HEK293 (cell line): ENCODE measurements at regions not wholly inside any gene's neighbourhood (a gene's known extent, or its start where the extent isn't known, plus 50 kb on each side); places are given as distances from the start of the nearest gene placed in this dataset.

Source experiments
- CTCF ChIA-PET: fragments of 350-600 bp; formaldehyde crosslinking; extraction: SDS; loops from one replicate; lab custom pipeline; 2021; ENCODE audit warnings: antibody characterized with exemption; lab: Yijun Ruan, JAX
- POLR2A ChIA-PET: fragments of 300-600 bp; formaldehyde crosslinking; extraction: SDS; loops from one replicate; lab custom pipeline; 2020; ENCODE audit warnings: antibody characterized with exemption, inconsistent platforms; lab: Yijun Ruan, JAX
- H3K27ac ChIP-seq: fragments of 200-500 bp; sonication (Bioruptor generic); 2 replicates; pipeline ENCODE4 v1.5.1; 2014; ENCODE audit warnings: low read depth, low read length, control low read depth, inconsistent platforms; ENCODE audit errors: extremely low read depth
- H3K36me3 ChIP-seq, 2 experiments: fragments of 200-500 bp in 1 of 2; sonication (Bioruptor generic) in 1 of 2; 1 replicate in 1 of 2; 2 replicates in 1 of 2; pipeline ENCODE4 v1.5.1; 2014 to 2017; ENCODE audit warnings: inconsistent platforms in 2 of 2, low read length in 2 of 2; ENCODE audit not compliant: control insufficient read depth in 2 of 2, insufficient read depth in 1 of 2
- H3K4me1 ChIP-seq: fragments of 200-500 bp; sonication (Bioruptor generic); 2 replicates; pipeline ENCODE4 v1.5.1; 2014; ENCODE audit warnings: mild to moderate bottlenecking, low read length, inconsistent platforms; ENCODE audit not compliant: control insufficient read depth, insufficient read depth
- H3K4me3 ChIP-seq: 2 replicates; pipeline ENCODE4 v1.5.1; 2011; ENCODE audit warnings: low read depth, mild to moderate bottlenecking, control low read depth, low read length, moderate library complexity
- H3K9me3 ChIP-seq: fragments of 200-500 bp; sonication (Bioruptor generic); 2 replicates; pipeline ENCODE4 v1.5.1; 2014; ENCODE audit warnings: low read depth, low read length, inconsistent platforms; ENCODE audit not compliant: control insufficient read depth, insufficient read depth
- IKZF3 ChIP-seq: fragments of 450-650 bp; IDR thresholded peaks from 2 replicates; pipeline ENCODE4 v1.5.0; 2018; ENCODE audit warnings: missing biosample characterization, mild to moderate bottlenecking, missing genetic modification characterization, moderate library complexity
- SETDB1 ChIP-seq: IDR thresholded peaks from one replicate; pipeline ENCODE4 v1.6.1; 2017; ENCODE audit warnings: mild to moderate bottlenecking, low read length, moderate library complexity, mixed read lengths; ENCODE audit not compliant: insufficient read length
- ZBTB48 ChIP-seq: fragments of 450-650 bp; formaldehyde crosslinking; IDR thresholded peaks from 2 replicates; pipeline ENCODE4 v1.5.1; 2016; ENCODE audit warnings: missing biosample characterization, missing genetic modification characterization
- ZNF140 ChIP-seq: fragments of 450-650 bp; formaldehyde crosslinking; IDR thresholded peaks from 2 replicates; pipeline ENCODE4 v1.5.1; 2016; ENCODE audit warnings: missing biosample characterization, missing genetic modification characterization
- ZNF146 ChIP-seq: fragments of 450-650 bp; formaldehyde crosslinking; IDR thresholded peaks from 2 replicates; pipeline ENCODE4 v1.5.1; 2016; ENCODE audit warnings: missing biosample characterization, missing genetic modification characterization
- ZNF157 ChIP-seq: fragments of 450-650 bp; formaldehyde crosslinking; IDR thresholded peaks from 2 replicates; pipeline ENCODE4 v1.5.1; 2016; ENCODE audit warnings: missing biosample characterization, missing genetic modification characterization
- ZNF16 ChIP-seq: fragments of 450-650 bp; formaldehyde crosslinking; IDR thresholded peaks from 2 replicates; pipeline ENCODE4 v1.5.1; 2016; ENCODE audit warnings: low read depth, missing biosample characterization, missing genetic modification characterization
- ZNF2 ChIP-seq: fragments of 450-650 bp; formaldehyde crosslinking; IDR thresholded peaks from 2 replicates; pipeline ENCODE4 v1.5.1; 2016; ENCODE audit warnings: missing biosample characterization, missing genetic modification characterization
- ZNF24 ChIP-seq: fragments of 450-650 bp; formaldehyde crosslinking; IDR thresholded peaks from 2 replicates; pipeline ENCODE4 v1.5.1; 2016; ENCODE audit warnings: missing biosample characterization, missing genetic modification characterization
- ZNF274 ChIP-seq, 2 experiments: fragments of 200-500 bp in 1 of 2; fragments of 450-650 bp in 1 of 2; sonication (Bioruptor generic) in 1 of 2; formaldehyde crosslinking in 1 of 2; IDR thresholded peaks; 2 replicates each; pipeline versions ENCODE4 v1.5.1 to v1.6.1; 2014 to 2016; ENCODE audit warnings: borderline replicate concordance in 1 of 2, inconsistent platforms in 1 of 2, low read length in 1 of 2, missing biosample characterization in 1 of 2, missing genetic modification characterization in 1 of 2
- ZNF473 ChIP-seq: fragments of 450-650 bp; formaldehyde crosslinking; IDR thresholded peaks from 2 replicates; pipeline ENCODE4 v1.5.1; 2017; ENCODE audit warnings: missing biosample characterization, missing genetic modification characterization
- ZNF501 ChIP-seq: fragments of 450-650 bp; formaldehyde crosslinking; IDR thresholded peaks from 2 replicates; pipeline ENCODE4 v1.5.1; 2016; ENCODE audit warnings: missing biosample characterization, missing genetic modification characterization
- ZNF548 ChIP-seq: fragments of 450-650 bp; formaldehyde crosslinking; IDR thresholded peaks from 2 replicates; pipeline ENCODE4 v1.5.1; 2016; ENCODE audit warnings: missing biosample characterization, missing genetic modification characterization
- TF ChIP-seq, protein P1 (sequence below): fragments of 450-650 bp; formaldehyde crosslinking; IDR thresholded peaks from 2 replicates; pipeline ENCODE4 v1.5.1; 2016; ENCODE audit warnings: missing biosample characterization, missing genetic modification characterization
- TF ChIP-seq, protein P2 (sequence below): fragments of 450-650 bp; formaldehyde crosslinking; IDR thresholded peaks from 2 replicates; pipeline ENCODE4 v1.5.1; 2016; ENCODE audit warnings: missing biosample characterization, missing genetic modification characterization
- TF ChIP-seq, protein P3 (sequence below): fragments of 450-650 bp; formaldehyde crosslinking; IDR thresholded peaks from 2 replicates; pipeline ENCODE4 v1.5.1; 2016; ENCODE audit warnings: missing biosample characterization, missing genetic modification characterization, low read depth
- TF ChIP-seq, protein P4 (sequence below): fragments of 450-650 bp; formaldehyde crosslinking; IDR thresholded peaks from 2 replicates; pipeline ENCODE4 v1.5.1; 2017; ENCODE audit warnings: missing biosample characterization, missing genetic modification characterization
- TF ChIP-seq, protein P5 (sequence below): IDR thresholded peaks from 2 replicates; pipeline ENCODE4 v1.6.1; 2011; ENCODE audit warnings: mild to moderate bottlenecking, low read depth, low read length, borderline replicate concordance
- TF ChIP-seq, protein P6 (sequence below): fragments of 450-650 bp; formaldehyde crosslinking; IDR thresholded peaks from 2 replicates; pipeline ENCODE4 v1.5.1; 2016; ENCODE audit warnings: missing biosample characterization, missing genetic modification characterization
- TF ChIP-seq, protein P7 (sequence below): fragments of 450-650 bp; formaldehyde crosslinking; IDR thresholded peaks from 2 replicates; pipeline ENCODE4 v1.5.1; 2016; ENCODE audit warnings: missing biosample characterization, missing genetic modification characterization

DNA sequence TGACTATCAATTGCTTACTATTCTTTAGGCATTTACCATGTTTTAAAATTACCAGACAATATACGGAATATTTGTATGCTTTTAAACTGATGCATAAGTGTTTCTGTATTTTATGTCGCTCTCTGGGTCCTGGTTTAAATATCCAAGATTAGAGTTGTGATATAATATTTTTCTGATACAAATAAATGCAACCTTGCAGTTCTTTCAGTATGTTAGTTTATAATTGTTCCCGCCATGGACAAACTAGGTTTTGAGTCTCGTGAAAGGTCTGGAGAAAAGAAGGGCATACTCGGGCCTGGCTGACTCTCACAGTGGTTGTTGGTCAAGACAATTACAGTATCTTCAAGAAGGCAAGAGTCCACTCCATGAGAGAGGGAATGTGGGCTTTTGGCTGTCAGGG lies 72.6 kb upstream of the AJAP1 start (continued):
- TF ChIP-seq ZNF548 (no peak), ZNF16 (tag by site-specific recombination) (no peak)
- TF ChIP-seq, protein P1, sequence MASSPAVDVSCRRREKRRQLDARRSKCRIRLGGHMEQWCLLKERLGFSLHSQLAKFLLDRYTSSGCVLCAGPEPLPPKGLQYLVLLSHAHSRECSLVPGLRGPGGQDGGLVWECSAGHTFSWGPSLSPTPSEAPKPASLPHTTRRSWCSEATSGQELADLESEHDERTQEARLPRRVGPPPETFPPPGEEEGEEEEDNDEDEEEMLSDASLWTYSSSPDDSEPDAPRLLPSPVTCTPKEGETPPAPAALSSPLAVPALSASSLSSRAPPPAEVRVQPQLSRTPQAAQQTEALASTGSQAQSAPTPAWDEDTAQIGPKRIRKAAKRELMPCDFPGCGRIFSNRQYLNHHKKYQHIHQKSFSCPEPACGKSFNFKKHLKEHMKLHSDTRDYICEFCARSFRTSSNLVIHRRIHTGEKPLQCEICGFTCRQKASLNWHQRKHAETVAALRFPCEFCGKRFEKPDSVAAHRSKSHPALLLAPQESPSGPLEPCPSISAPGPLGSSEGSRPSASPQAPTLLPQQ (tag by site-specific recombination): no peak
- TF ChIP-seq, protein P2, sequence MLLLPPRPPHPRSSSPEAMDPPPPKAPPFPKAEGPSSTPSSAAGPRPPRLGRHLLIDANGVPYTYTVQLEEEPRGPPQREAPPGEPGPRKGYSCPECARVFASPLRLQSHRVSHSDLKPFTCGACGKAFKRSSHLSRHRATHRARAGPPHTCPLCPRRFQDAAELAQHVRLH (tag by site-specific recombination): no peak
- TF ChIP-seq, all 188 proteins: peak for 0

DNA sequence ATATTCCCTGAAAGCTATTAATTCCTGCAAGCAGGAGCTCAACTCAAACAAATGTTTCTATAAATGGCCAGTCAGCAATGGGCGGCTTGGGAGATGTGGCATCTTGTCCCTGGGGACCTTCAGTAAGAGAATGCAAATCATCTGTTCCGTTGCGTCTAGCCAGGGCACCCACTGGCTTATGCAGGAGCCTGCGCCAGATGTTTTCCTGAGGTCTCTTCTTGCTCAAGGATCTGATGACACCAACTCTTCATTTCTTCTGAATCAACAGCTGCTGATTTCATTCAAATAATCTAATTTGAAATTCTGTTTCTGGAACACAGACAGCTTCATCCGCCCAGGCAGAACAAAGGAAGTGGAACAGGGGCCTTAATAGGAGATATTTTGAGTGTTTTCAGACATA lies 70.0 kb upstream of the AJAP1 start:
- POLR2A ChIA-PET: no interaction called here
- TF ChIP-seq ZNF2: no peak
- TF ChIP-seq ZBTB48 (tag by site-specific recombination): no peak
- TF ChIP-seq, protein P1 (tag by site-specific recombination): no peak
- no peak for TF ChIP-seq ZNF24 (tag by site-specific recombination)
- TF ChIP-seq ZNF146: no peak
- no peak for TF ChIP-seq ZNF16 (tag by site-specific recombination)
- no peak for TF ChIP-seq ZNF473
- no peak for TF ChIP-seq ZNF501 (tag by site-specific recombination)
- TF ChIP-seq, protein P3, sequence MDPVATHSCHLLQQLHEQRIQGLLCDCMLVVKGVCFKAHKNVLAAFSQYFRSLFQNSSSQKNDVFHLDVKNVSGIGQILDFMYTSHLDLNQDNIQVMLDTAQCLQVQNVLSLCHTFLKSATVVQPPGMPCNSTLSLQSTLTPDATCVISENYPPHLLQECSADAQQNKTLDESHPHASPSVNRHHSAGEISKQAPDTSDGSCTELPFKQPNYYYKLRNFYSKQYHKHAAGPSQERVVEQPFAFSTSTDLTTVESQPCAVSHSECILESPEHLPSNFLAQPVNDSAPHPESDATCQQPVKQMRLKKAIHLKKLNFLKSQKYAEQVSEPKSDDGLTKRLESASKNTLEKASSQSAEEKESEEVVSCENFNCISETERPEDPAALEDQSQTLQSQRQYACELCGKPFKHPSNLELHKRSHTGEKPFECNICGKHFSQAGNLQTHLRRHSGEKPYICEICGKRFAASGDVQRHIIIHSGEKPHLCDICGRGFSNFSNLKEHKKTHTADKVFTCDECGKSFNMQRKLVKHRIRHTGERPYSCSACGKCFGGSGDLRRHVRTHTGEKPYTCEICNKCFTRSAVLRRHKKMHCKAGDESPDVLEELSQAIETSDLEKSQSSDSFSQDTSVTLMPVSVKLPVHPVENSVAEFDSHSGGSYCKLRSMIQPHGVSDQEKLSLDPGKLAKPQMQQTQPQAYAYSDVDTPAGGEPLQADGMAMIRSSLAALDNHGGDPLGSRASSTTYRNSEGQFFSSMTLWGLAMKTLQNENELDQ: no peak
- TF ChIP-seq, protein P4, sequence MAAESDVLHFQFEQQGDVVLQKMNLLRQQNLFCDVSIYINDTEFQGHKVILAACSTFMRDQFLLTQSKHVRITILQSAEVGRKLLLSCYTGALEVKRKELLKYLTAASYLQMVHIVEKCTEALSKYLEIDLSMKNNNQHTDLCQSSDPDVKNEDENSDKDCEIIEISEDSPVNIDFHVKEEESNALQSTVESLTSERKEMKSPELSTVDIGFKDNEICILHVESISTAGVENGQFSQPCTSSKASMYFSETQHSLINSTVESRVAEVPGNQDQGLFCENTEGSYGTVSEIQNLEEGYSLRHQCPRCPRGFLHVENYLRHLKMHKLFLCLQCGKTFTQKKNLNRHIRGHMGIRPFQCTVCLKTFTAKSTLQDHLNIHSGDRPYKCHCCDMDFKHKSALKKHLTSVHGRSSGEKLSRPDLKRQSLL (tag by site-specific recombination): no peak
- no peak for TF ChIP-seq ZNF157 (tag by site-specific recombination)
- TF ChIP-seq ZNF274 (IDR thresholded peaks at IDR 0.05; ENCODE audit: low read length): no peak
- no peak for TF ChIP-seq ZNF274 (tag by site-specific recombination; IDR thresholded peaks at IDR 0.05; ENCODE audit: borderline replicate concordance)
- TF ChIP-seq, protein P5, sequence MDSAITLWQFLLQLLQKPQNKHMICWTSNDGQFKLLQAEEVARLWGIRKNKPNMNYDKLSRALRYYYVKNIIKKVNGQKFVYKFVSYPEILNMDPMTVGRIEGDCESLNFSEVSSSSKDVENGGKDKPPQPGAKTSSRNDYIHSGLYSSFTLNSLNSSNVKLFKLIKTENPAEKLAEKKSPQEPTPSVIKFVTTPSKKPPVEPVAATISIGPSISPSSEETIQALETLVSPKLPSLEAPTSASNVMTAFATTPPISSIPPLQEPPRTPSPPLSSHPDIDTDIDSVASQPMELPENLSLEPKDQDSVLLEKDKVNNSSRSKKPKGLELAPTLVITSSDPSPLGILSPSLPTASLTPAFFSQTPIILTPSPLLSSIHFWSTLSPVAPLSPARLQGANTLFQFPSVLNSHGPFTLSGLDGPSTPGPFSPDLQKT: no peak
- TF ChIP-seq, all 188 proteins: peak for 0
- no peaks in the 10 kb centered on the region for H3K4me1 ChIP-seq
- CTCF ChIA-PET: interaction anchor here (1.7 to 2.3 kb wide), 2 partner anchors 9 to 66 kb away, joined by 3 to 6 read pairs; no protein-coding TSS in a partner anchor
- H3K4me3 ChIP-seq: no peak overlapping the region
- no peaks in the 10 kb centered on the region for H3K9me3 ChIP-seq
- no peak overlapping the region for H3K27ac ChIP-seq
- H3K36me3 ChIP-seq: no peaks in the 10 kb centered on the region

DNA sequence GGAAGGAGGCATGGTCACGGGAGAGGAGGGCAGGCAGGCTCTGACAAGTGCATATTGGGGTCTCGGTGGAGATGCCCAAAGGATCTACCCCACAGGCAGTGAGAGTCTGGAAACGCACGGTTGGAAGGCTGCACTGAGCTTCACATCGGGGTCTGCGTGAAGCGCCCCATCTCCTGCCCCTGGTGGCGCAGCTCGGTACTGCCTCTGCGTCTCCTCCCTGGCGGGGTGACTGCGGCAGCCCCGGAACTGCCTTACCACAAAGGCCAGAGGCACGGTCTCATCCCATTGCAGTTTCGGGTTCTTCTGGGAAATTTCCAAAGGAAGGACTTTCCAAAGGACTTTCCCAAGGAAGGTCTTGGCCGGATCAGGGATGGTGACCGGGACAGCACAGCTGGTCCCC lies 69.2 kb upstream of the AJAP1 start:
- Histone ChIP-seq H3K27ac (no peak overlapping the region), H3K36me3 (no peaks in the 10 kb centered on the region), H3K4me3 (no peak overlapping the region), H3K4me1 (no peaks in the 10 kb centered on the region), H3K9me3 (no peaks in the 10 kb centered on the region)
- CTCF ChIA-PET: interaction anchor here (0.6 to 2.3 kb wide), 5 partner anchors 10 to 184 kb away, joined by 3 to 6 read pairs (median 4); no protein-coding TSS in a partner anchor
- POLR2A ChIA-PET: no interaction called here
- TF ChIP-seq, protein P6, sequence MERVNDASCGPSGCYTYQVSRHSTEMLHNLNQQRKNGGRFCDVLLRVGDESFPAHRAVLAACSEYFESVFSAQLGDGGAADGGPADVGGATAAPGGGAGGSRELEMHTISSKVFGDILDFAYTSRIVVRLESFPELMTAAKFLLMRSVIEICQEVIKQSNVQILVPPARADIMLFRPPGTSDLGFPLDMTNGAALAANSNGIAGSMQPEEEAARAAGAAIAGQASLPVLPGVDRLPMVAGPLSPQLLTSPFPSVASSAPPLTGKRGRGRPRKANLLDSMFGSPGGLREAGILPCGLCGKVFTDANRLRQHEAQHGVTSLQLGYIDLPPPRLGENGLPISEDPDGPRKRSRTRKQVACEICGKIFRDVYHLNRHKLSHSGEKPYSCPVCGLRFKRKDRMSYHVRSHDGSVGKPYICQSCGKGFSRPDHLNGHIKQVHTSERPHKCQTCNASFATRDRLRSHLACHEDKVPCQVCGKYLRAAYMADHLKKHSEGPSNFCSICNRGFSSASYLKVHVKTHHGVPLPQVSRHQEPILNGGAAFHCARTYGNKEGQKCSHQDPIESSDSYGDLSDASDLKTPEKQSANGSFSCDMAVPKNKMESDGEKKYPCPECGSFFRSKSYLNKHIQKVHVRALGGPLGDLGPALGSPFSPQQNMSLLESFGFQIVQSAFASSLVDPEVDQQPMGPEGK (tag by site-specific recombination): no peak
- TF ChIP-seq, protein P7, sequence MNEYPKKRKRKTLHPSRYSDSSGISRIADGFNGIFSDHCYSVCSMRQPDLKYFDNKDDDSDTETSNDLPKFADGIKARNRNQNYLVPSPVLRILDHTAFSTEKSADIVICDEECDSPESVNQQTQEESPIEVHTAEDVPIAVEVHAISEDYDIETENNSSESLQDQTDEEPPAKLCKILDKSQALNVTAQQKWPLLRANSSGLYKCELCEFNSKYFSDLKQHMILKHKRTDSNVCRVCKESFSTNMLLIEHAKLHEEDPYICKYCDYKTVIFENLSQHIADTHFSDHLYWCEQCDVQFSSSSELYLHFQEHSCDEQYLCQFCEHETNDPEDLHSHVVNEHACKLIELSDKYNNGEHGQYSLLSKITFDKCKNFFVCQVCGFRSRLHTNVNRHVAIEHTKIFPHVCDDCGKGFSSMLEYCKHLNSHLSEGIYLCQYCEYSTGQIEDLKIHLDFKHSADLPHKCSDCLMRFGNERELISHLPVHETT: no peak
- no peak for TF ChIP-seq SETDB1
- TF ChIP-seq ZNF140: no peak
- no peak for TF ChIP-seq IKZF3 (tag by site-specific recombination)
